ENCODE measurements at regions not wholly inside any gene's neighbourhood (a gene's known extent, or its start where the extent isn't known, plus 50 kb on each side); places are given as distances from the start of the nearest gene placed in this dataset.

- CTCF ChIA-PET: interaction anchor here (0.7 to 1.0 kb wide), 2 partner anchors 81 to 1903 kb away, joined by 3 read pairs; no protein-coding TSS in a partner anchor
- WGBS (ENCODE audit: insufficient coverage): 100% methylated on average over 2 of the region's 4 CpGs
These were observed 906.1 kb upstream of the SLC39A10 start for GRCh38 chr2:194750926-194751325.

GRCh38 chr2:194745557-194746146 is 911.4 kb upstream of the SLC39A10 start:
- Histone ChIP-seq H3K4me1 (ENCODE audit: control extremely low read depth in 1 of 4, control insufficient read depth in 4 of 4, insufficient read depth in 4 of 4, low read length in 3 of 4) (no peaks in the 10 kb centered on the region), H3K9me3 (ENCODE audit: control extremely low read depth in 1 of 5, control insufficient read depth in 4 of 5, insufficient read depth in 2 of 5, low read depth in 1 of 5, low read length in 4 of 5) (no peaks in the 10 kb centered on the region), H3K36me3 (ENCODE audit: control insufficient read depth in 4 of 4, insufficient read depth in 4 of 4, low read length in 3 of 4) (no peaks in the 10 kb centered on the region), H3K27ac (ENCODE audit: insufficient read depth in 1 of 2, low read depth in 1 of 2, low read length in 2 of 2, poor library complexity in 1 of 2, severe bottlenecking in 2 of 2) (no peak overlapping the region), H3K27me3 (replicated peaks in 2 of 5; ENCODE audit: control insufficient read depth in 4 of 5, insufficient read depth in 5 of 5, low read length in 4 of 5) (no peaks in the 10 kb centered on the region), H3K4me3 (ENCODE audit: control insufficient read depth in 1 of 7, extremely low read depth in 1 of 7, insufficient read depth in 4 of 7, low read depth in 2 of 7, low read length in 6 of 7) (no peak overlapping the region)
- WGBS (ENCODE audit: insufficient coverage): 84% methylated on average over 3 of the region's 3 CpGs
- DNase-seq: no peak
- POLR2A ChIA-PET: no interaction called here
- CTCF ChIA-PET: no interaction called here

More at GRCh38 chr2:194750926-194751325, 906.1 kb upstream of the SLC39A10 start:
- Histone ChIP-seq H3K4me3 (ENCODE audit: control insufficient read depth in 1 of 7, extremely low read depth in 1 of 7, insufficient read depth in 4 of 7, low read depth in 2 of 7, low read length in 6 of 7) (no peak overlapping the region), H3K27ac (ENCODE audit: insufficient read depth in 1 of 2, low read depth in 1 of 2, low read length in 2 of 2, poor library complexity in 1 of 2, severe bottlenecking in 2 of 2) (no peak overlapping the region), H3K36me3 (ENCODE audit: control insufficient read depth in 4 of 4, insufficient read depth in 4 of 4, low read length in 3 of 4) (no peaks in the 10 kb centered on the region), H3K9me3 (ENCODE audit: control extremely low read depth in 1 of 5, control insufficient read depth in 4 of 5, insufficient read depth in 2 of 5, low read depth in 1 of 5, low read length in 4 of 5) (no peaks in the 10 kb centered on the region), H3K27me3 (replicated peaks in 2 of 5; ENCODE audit: control insufficient read depth in 4 of 5, insufficient read depth in 5 of 5, low read length in 4 of 5) (no peaks in the 10 kb centered on the region), H3K4me1 (ENCODE audit: control extremely low read depth in 1 of 4, control insufficient read depth in 4 of 4, insufficient read depth in 4 of 4, low read length in 3 of 4) (no peaks in the 10 kb centered on the region)
- DNase-seq: no peak
- POLR2A ChIA-PET: no interaction called here

- Histone ChIP-seq H3K36me3 (ENCODE audit: control insufficient read depth in 4 of 4, insufficient read depth in 4 of 4, low read length in 3 of 4) (no peaks in the 10 kb centered on the region), H3K27me3 (replicated peaks in 2 of 5; ENCODE audit: control insufficient read depth in 4 of 5, insufficient read depth in 5 of 5, low read length in 4 of 5) (no peaks in the 10 kb centered on the region), H3K27ac (ENCODE audit: insufficient read depth in 1 of 2, low read depth in 1 of 2, low read length in 2 of 2, poor library complexity in 1 of 2, severe bottlenecking in 2 of 2) (no peak overlapping the region), H3K9me3 (ENCODE audit: control extremely low read depth in 1 of 5, control insufficient read depth in 4 of 5, insufficient read depth in 2 of 5, low read depth in 1 of 5, low read length in 4 of 5) (no peaks in the 10 kb centered on the region), H3K4me1 (ENCODE audit: control extremely low read depth in 1 of 4, control insufficient read depth in 4 of 4, insufficient read depth in 4 of 4, low read length in 3 of 4) (no peaks in the 10 kb centered on the region), H3K4me3 (ENCODE audit: control insufficient read depth in 1 of 7, extremely low read depth in 1 of 7, insufficient read depth in 4 of 7, low read depth in 2 of 7, low read length in 6 of 7) (no peak overlapping the region)
- ChIA-PET POLR2A (no interaction called here), CTCF (no interaction called here)
- no peak for DNase-seq
- WGBS (ENCODE audit: insufficient coverage): no CpG with 5 or more reads among the region's 2 CpGs
These were observed 914.3 kb upstream of the SLC39A10 start for GRCh38 chr2:194742706-194743105.

- DNase-seq: no peak
- Histone ChIP-seq H3K4me1 (ENCODE audit: control extremely low read depth in 1 of 4, control insufficient read depth in 4 of 4, insufficient read depth in 4 of 4, low read length in 3 of 4) (no peaks in the 10 kb centered on the region), H3K27ac (ENCODE audit: insufficient read depth in 1 of 2, low read depth in 1 of 2, low read length in 2 of 2, poor library complexity in 1 of 2, severe bottlenecking in 2 of 2) (no peak overlapping the region), H3K4me3 (ENCODE audit: control insufficient read depth in 1 of 7, extremely low read depth in 1 of 7, insufficient read depth in 4 of 7, low read depth in 2 of 7, low read length in 6 of 7) (no peak overlapping the region), H3K9me3 (ENCODE audit: control extremely low read depth in 1 of 5, control insufficient read depth in 4 of 5, insufficient read depth in 2 of 5, low read depth in 1 of 5, low read length in 4 of 5) (no peaks in the 10 kb centered on the region), H3K27me3 (replicated peaks in 2 of 5; ENCODE audit: control insufficient read depth in 4 of 5, insufficient read depth in 5 of 5, low read length in 4 of 5) (no peaks in the 10 kb centered on the region), H3K36me3 (ENCODE audit: control insufficient read depth in 4 of 4, insufficient read depth in 4 of 4, low read length in 3 of 4) (no peaks in the 10 kb centered on the region)
- POLR2A ChIA-PET: no interaction called here
- 80% methylated on average over 1 of the region's 3 CpGs for WGBS (ENCODE audit: insufficient coverage)
- CTCF ChIA-PET: no interaction called here
These were observed 917.8 kb upstream of the SLC39A10 start for GRCh38 chr2:194739217-194739616.

GRCh38 chr2:194735837-194736542 is 921.0 kb upstream of the SLC39A10 start:
- CTCF ChIA-PET: no interaction called here
- no peak for DNase-seq
- Histone ChIP-seq H3K36me3 (ENCODE audit: control insufficient read depth in 4 of 4, insufficient read depth in 4 of 4, low read length in 3 of 4) (no peaks in the 10 kb centered on the region), H3K9me3 (ENCODE audit: control extremely low read depth in 1 of 5, control insufficient read depth in 4 of 5, insufficient read depth in 2 of 5, low read depth in 1 of 5, low read length in 4 of 5) (no peaks in the 10 kb centered on the region), H3K4me3 (ENCODE audit: control insufficient read depth in 1 of 7, extremely low read depth in 1 of 7, insufficient read depth in 4 of 7, low read depth in 2 of 7, low read length in 6 of 7) (no peak overlapping the region), H3K27me3 (replicated peaks in 2 of 5; ENCODE audit: control insufficient read depth in 4 of 5, insufficient read depth in 5 of 5, low read length in 4 of 5) (no peaks in the 10 kb centered on the region), H3K4me1 (ENCODE audit: control extremely low read depth in 1 of 4, control insufficient read depth in 4 of 4, insufficient read depth in 4 of 4, low read length in 3 of 4) (no peaks in the 10 kb centered on the region), H3K27ac (ENCODE audit: insufficient read depth in 1 of 2, low read depth in 1 of 2, low read length in 2 of 2, poor library complexity in 1 of 2, severe bottlenecking in 2 of 2) (no peak overlapping the region)
- POLR2A ChIA-PET: no interaction called here
- WGBS (ENCODE audit: insufficient coverage): no CpG with 5 or more reads among the region's 2 CpGs

GRCh38 chr2:194730266-194730665 is 926.8 kb upstream of the SLC39A10 start:
- H3K27me3 ChIP-seq (replicated peaks in 2 of 5; ENCODE audit: control insufficient read depth in 4 of 5, insufficient read depth in 5 of 5, low read length in 4 of 5): no peaks in the 10 kb centered on the region
- WGBS (ENCODE audit: insufficient coverage): no CpG with 5 or more reads among the region's 1 CpG
- DNase-seq: no peak
- POLR2A ChIA-PET: interaction anchor here (0.6 kb wide), 1 partner anchor 332 kb away, joined by 3 read pairs; no protein-coding TSS in a partner anchor
- CTCF ChIA-PET: interaction anchor here (0.6 to 1.1 kb wide), 2 partner anchors 11 to 582 kb away, joined by 3 read pairs; no protein-coding TSS in a partner anchor
- H3K4me1 ChIP-seq (ENCODE audit: control extremely low read depth in 1 of 4, control insufficient read depth in 4 of 4, insufficient read depth in 4 of 4, low read length in 3 of 4): no peaks in the 10 kb centered on the region
- H3K36me3 ChIP-seq (ENCODE audit: control insufficient read depth in 4 of 4, insufficient read depth in 4 of 4, low read length in 3 of 4): no peaks in the 10 kb centered on the region
- H3K27ac ChIP-seq (ENCODE audit: insufficient read depth in 1 of 2, low read depth in 1 of 2, low read length in 2 of 2, poor library complexity in 1 of 2, severe bottlenecking in 2 of 2): no peak overlapping the region
- no peak overlapping the region for H3K4me3 ChIP-seq (ENCODE audit: control insufficient read depth in 1 of 7, extremely low read depth in 1 of 7, insufficient read depth in 4 of 7, low read depth in 2 of 7, low read length in 6 of 7)
- no peaks in the 10 kb centered on the region for H3K9me3 ChIP-seq (ENCODE audit: control extremely low read depth in 1 of 5, control insufficient read depth in 4 of 5, insufficient read depth in 2 of 5, low read depth in 1 of 5, low read length in 4 of 5)

GRCh38 chr2:194725169-194725568 is 931.9 kb upstream of the SLC39A10 start:
- ChIA-PET CTCF (no interaction called here), POLR2A (no interaction called here)
- H3K27ac ChIP-seq (ENCODE audit: insufficient read depth in 1 of 2, low read depth in 1 of 2, low read length in 2 of 2, poor library complexity in 1 of 2, severe bottlenecking in 2 of 2): no peak overlapping the region
- no CpG with 5 or more reads among the region's 1 CpG for WGBS (ENCODE audit: insufficient coverage)
- H3K4me1 ChIP-seq (ENCODE audit: control extremely low read depth in 1 of 4, control insufficient read depth in 4 of 4, insufficient read depth in 4 of 4, low read length in 3 of 4): no peaks in the 10 kb centered on the region
- H3K27me3 ChIP-seq (replicated peaks in 2 of 5; ENCODE audit: control insufficient read depth in 4 of 5, insufficient read depth in 5 of 5, low read length in 4 of 5): no peaks in the 10 kb centered on the region
- H3K9me3 ChIP-seq (ENCODE audit: control extremely low read depth in 1 of 5, control insufficient read depth in 4 of 5, insufficient read depth in 2 of 5, low read depth in 1 of 5, low read length in 4 of 5): no peaks in the 10 kb centered on the region
- H3K36me3 ChIP-seq (ENCODE audit: control insufficient read depth in 4 of 4, insufficient read depth in 4 of 4, low read length in 3 of 4): no peaks in the 10 kb centered on the region
- DNase-seq: no peak
- no peak overlapping the region for H3K4me3 ChIP-seq (ENCODE audit: control insufficient read depth in 1 of 7, extremely low read depth in 1 of 7, insufficient read depth in 4 of 7, low read depth in 2 of 7, low read length in 6 of 7)

All from common myeloid progenitor, CD34-positive (primary cell).